ENCODE measurements at regions not wholly inside any gene's neighbourhood (a gene's known extent, or its start where the extent isn't known, plus 50 kb on each side); places are given as distances from the start of the nearest gene placed in this dataset.

DNA sequence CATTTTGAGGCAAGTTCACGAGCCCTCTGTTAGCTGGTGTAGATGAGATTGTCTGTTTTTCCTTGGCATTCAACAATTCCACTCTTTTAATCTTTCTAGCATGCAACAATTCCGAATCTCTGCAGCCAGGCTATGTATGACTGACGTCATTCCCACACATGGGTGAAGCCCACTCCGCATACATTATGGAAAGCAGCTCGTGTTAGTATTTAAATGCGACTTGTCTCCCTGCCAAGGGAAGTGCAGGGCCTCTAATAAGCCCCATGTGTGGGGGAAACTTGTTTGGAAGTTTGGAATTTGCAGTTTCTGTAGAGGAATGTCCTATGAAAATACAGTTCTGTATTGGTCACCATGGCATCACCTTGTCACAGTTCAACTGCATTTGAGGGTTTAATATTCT is 146.0 kb upstream of the FBXL7 start:
- TF ChIP-seq, protein P1, sequence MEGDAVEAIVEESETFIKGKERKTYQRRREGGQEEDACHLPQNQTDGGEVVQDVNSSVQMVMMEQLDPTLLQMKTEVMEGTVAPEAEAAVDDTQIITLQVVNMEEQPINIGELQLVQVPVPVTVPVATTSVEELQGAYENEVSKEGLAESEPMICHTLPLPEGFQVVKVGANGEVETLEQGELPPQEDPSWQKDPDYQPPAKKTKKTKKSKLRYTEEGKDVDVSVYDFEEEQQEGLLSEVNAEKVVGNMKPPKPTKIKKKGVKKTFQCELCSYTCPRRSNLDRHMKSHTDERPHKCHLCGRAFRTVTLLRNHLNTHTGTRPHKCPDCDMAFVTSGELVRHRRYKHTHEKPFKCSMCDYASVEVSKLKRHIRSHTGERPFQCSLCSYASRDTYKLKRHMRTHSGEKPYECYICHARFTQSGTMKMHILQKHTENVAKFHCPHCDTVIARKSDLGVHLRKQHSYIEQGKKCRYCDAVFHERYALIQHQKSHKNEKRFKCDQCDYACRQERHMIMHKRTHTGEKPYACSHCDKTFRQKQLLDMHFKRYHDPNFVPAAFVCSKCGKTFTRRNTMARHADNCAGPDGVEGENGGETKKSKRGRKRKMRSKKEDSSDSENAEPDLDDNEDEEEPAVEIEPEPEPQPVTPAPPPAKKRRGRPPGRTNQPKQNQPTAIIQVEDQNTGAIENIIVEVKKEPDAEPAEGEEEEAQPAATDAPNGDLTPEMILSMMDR (IDR thresholded peaks at IDR 0.05; ENCODE audit: control insufficient read depth, insufficient read depth, low read depth, low read length, missing control alignments): no peak
- no peak overlapping the region for H3K4me3 ChIP-seq (ENCODE audit: control insufficient read depth, low read depth, low read length)

DNA sequence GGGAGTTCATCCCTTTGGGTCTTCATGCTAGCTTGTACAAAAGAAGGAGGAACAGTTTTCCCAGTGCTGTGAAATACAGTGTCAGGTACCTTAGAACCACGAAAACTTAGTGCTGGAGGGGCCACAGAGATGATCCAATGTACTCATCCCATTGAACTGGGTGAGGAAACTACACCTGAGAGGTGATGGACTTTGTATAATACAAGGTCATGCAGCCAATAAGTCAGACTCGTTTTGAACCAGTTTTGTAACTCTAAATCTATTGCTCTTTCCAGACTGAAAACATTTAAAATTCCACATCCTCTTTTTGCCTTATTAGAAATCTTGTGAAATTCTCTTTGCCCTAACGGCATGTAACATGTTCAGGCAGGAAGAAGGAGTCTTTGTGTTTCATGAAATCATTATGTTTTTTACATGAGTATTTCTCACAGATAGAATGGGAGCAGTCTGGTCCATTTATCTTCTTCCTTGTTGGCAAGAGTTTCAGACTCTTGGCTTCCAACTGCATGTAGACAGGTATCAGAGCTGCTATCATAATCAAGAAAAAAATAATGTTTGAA is 146.8 kb upstream of the FBXL7 start:
- TF ChIP-seq, protein P1 (IDR thresholded peaks at IDR 0.05; ENCODE audit: control insufficient read depth, insufficient read depth, low read depth, low read length, missing control alignments): no peak
- H3K4me3 ChIP-seq (ENCODE audit: control insufficient read depth, low read depth, low read length): no peak overlapping the region
- no peak for DNase-seq (ENCODE audit: low read depth)

More for the DNA sequence above, 146.0 kb upstream of the FBXL7 start:
- no peak for DNase-seq (ENCODE audit: low read depth)

DNA sequence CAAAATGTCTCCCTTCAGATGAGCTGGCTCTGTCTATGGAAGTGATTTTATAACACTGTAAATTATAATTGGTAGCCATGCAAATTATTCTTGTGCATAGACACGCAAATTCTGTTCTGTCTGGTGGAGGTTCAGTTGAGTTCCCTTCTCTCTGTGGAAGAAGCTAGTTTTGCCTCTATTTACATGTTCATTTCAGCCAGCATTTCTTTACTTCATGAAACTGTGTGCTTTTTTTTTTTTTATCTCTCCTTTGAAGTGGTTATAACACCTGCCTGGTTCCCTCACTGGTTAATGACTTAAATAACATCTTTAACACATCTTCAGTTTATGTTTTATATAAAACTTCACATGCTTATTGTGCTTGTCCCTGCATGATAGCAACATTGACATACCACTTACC is 149.4 kb upstream of the FBXL7 start:
- TF ChIP-seq, protein P1 (IDR thresholded peaks at IDR 0.05; ENCODE audit: control insufficient read depth, insufficient read depth, low read depth, low read length, missing control alignments): no peak
- H3K4me3 ChIP-seq (ENCODE audit: control insufficient read depth, low read depth, low read length): no peak overlapping the region
- no peak for DNase-seq (ENCODE audit: low read depth)

DNA sequence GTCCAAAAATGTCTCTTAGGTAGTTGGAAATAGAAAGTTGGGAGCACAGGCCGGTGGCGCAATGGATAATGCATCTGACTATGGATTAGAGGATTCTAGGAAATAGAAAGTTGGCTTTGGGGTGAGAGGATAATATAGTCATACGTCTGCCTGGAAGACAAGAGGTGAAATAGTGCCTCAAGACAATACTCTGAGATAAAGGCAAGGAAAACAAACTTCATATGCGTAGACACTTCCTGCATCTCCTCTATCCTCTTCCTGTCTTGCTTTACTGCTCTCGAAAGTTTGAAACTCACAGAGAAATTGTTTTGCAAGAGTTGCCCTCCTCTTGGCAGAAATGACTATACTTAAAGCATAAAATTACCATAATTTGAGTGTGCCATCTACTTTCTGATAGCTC is 153.2 kb upstream of the FBXL7 start:
- DNase-seq (ENCODE audit: low read depth): no peak
- TF ChIP-seq, protein P1 (IDR thresholded peaks at IDR 0.05; ENCODE audit: control insufficient read depth, insufficient read depth, low read depth, low read length, missing control alignments): no peak
- H3K4me3 ChIP-seq (ENCODE audit: control insufficient read depth, low read depth, low read length): no peak overlapping the region

DNA sequence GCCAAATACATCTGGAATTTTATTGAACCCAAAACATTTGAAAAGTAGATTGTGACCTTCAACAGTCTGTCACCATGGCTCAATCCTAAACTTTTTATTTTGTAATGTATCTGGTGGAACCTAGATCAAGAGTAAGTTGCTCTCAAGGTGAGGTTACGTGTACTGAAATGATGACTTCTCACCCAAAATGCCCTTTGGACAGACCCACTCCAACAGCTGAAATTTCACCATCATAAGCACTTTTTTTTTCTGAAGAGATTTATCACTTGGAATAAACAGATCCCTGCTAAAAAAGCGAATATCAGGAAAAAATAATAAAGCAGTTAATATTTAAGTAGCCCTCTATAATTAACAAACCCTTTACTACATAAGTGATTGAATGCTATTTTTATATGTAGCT is 155.0 kb upstream of the FBXL7 start:
- DNase-seq (ENCODE audit: low read depth): no peak
- TF ChIP-seq, protein P1 (IDR thresholded peaks at IDR 0.05; ENCODE audit: control insufficient read depth, insufficient read depth, low read depth, low read length, missing control alignments): no peak
- no peak overlapping the region for H3K4me3 ChIP-seq (ENCODE audit: control insufficient read depth, low read depth, low read length)

DNA sequence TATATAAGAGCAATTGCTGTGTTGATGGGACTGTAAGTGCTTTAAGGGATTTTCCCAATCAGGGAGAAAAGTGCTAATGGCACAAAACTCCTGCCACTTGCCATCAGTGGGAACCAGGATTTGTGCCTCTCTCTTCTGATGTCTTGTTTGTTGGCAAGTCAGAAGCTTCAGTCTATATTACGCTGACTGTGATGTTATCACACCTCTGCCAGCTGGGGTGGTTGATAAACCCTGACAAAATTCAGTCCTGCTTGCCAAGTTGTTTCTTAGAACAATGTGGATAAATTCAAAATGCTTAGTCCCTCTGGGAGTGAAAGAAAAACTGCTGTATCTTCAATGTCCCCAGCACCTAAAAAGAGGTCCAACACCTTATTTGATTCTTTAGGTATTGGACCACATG is 161.4 kb upstream of the FBXL7 start:
- TF ChIP-seq, protein P1 (IDR thresholded peaks at IDR 0.05; ENCODE audit: control insufficient read depth, insufficient read depth, low read depth, low read length, missing control alignments): no peak
- no peak for DNase-seq (ENCODE audit: low read depth)
- H3K4me3 ChIP-seq (ENCODE audit: control insufficient read depth, low read depth, low read length): no peak overlapping the region

All from AG09309 (cell line).